Erythroblast (primary cell): ENCODE measurements at regions not wholly inside any gene's neighbourhood (a gene's known extent, or its start where the extent isn't known, plus 50 kb on each side); places are given as distances from the start of the nearest gene placed in this dataset.

ENCODE experiments used
- GATA1 ChIP-seq: IDR thresholded peaks from 2 replicates; pipeline ENCODE4 v1.6.1; 2011; ENCODE audit warnings: low read depth, mild to moderate bottlenecking, control low read depth, low read length, moderate library complexity
- POLR2A ChIP-seq: IDR thresholded peaks from 2 replicates; pipeline ENCODE4 v1.6.1; 2011; ENCODE audit warnings: mild to moderate bottlenecking, low read length

GRCh38 chr4:14315129-14315528 lies 687.2 kb upstream of the CPEB2 start:
- no peak for TF ChIP-seq POLR2A
- TF ChIP-seq GATA1: no peak
